ENCODE measurements at regions not wholly inside any gene's neighbourhood (a gene's known extent, or its start where the extent isn't known, plus 50 kb on each side); places are given as distances from the start of the nearest gene placed in this dataset.

DNA sequence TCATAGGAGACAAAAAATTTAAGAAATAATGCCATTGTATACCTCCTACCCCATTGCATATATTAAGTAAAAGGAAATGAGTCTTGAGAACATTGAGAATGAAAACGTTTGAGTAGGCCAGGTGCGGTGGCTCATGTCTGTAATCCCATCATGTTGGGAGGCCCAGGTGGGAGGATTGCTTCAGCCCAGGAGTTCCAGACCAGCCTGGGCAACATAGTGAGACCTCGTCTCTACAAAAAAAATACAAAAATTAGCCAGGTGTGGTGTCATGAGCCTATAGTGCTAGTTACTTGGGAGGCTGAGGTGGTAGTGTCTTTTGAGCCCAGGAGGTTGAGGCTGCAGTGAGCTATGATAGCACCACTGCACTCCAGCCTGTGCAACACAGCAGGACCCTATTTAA lies 107.7 kb upstream of the MGAT5 start:
- FAIRE-seq = no peak

- no peak for FAIRE-seq
These were observed 107.3 kb upstream of the MGAT5 start for GRCh38 chr2:134146620-134147019.

DNA sequence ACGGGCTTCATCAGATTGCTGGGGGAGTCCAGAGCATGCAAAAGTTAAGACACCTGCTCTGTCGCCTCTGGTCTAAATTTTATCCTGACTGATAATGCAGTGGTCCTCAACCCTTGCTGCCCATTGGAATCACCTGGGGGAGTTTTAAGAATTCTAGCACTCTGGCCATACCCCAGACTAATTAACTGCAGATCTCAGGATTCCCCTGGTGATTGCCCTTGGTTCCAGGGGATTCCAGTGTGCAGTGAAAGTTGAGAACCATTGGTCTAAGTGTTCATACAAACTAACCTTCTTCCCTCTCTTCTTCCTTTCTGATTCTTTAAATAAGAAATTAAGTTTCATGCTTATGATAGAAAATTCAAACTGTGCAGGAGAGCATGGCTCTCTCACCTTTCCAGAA lies 105.7 kb upstream of the MGAT5 start:
- FAIRE-seq = no peak

GRCh38 chr2:134148843-134149472 lies 104.9 kb upstream of the MGAT5 start:
- FAIRE-seq = no peak

- no peak for FAIRE-seq
These were observed 104.0 kb upstream of the MGAT5 start for GRCh38 chr2:134149904-134150303.

DNA sequence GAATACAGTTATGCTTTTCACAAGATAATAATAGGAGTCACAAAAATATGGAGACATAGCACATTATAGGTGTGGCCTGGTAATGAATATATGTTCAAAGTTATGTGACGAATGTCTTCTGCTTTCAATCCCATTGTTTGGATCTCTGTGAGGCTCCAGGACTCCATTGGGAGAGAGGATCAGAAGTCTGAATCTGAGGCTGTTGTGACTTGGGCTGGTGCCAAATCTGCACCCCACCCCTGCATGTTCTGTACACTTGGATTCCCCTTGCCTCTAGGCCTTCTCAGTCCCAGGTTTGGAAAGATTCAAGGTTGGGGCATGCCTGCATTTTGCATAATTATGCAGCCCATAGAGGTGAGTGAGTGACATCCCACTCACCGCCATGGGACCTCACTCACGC lies 103.1 kb upstream of the MGAT5 start:
- no peak for FAIRE-seq

DNA sequence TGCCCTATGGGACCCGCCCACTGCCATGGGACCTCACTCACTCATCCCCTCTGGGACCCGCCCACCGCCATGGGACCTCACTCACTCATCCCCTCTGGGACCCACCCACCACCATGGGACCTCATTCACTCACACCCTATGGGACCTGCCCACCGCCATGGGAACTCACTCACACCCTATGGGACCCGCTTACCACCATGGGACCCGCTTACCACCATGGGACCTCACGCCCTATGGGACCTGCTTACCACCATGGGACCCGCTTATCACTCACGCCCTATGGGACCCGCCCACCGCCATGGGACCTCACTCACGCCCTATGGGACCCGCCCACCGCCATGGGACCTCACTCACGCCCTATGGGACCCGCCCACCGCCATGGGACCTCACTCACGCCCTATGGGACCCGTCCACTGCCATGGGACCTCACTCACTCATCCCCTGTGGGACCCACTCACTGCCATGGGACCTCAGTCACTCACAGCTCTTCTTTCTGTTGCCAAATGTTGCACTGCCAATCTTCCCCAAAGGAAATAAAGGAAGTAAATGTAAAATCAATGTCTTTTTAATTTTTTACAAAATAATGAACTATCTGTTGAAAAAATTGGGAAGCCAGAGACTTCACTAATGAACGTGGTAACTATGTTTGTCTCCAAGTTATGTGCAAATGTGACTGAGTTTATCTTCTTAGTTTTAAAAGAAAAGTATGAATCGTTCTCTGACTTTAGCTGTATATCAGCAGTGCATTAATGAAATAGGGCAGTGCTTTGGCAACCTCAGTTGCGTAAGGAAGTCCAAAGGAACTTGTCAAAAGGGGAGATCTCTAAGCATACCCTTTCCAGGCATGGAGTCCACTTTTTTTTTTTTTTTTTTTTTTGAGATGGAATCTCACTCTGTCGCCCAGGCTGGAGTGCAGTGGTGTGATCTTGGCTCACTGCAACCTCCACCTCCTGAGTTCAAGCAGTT lies 101.5 kb upstream of the MGAT5 start:
- FAIRE-seq = no peak

DNA sequence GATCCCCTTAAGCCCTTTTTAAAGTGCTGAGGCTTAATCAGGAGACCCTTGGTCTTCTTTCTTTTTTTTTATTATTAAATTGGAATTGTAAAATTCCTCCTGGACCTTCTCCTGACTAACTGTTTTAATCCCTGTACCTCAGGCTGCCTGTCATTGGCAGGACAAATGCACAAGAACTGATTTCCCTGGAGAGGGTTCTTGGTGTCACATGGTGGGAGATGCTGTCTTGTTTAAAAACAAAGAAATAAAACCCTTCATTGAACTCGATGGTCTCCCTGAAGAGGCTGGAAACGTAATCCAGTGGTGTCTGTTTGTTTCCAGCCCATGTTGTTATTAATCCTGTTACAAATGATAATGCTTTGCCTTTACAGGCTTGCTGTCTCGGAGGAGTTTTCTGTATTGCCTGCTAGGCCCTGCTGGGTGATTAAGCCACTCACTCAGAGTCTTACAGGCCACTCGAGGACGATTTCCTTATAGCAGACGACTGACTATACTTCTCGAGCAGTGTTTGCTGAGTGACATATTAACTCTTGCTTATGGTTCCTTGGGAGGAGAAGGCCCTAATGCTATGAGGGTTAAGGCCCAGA lies 100.5 kb upstream of the MGAT5 start:
- no peak for FAIRE-seq

DNA sequence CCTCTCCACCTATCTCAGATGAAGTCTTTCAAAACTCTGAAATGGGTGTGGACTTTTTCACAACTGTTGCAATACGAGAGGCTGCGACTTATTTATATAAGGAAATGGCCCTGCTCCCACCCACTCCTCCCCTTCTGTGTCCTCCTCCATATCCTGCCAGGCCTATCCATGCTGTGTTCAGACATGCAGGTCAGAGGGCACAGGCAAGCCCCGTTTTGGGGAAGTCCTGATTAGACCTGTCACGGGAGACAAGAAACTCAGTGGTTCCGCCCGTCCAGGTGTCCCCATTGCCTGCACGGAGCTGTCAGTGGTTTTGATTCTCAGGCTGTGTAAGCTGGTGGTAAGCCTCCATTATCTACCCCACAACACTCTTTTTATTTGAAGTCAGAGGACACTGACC lies 99.6 kb upstream of the MGAT5 start:
- no peak for FAIRE-seq

DNA sequence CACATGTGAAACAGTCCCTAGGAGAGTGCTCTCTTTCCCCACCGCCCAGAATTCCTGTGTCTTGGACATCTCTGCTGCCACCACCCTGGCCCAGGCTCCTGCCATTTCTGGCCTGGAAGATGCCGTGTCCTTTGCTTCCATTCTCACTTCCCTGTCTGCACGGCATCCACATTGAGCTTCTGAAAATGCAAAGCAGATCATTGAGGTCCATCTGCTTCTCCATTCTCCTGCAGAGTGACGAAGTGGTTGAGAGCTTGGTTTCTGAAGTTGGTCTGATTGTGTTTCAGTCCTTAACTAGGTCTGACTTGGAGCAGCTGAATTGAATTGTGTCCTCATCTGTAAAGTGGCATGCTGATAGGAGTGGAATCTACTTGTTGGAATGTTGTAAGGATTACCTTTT lies 98.7 kb upstream of the MGAT5 start:
- no peak for FAIRE-seq

DNA sequence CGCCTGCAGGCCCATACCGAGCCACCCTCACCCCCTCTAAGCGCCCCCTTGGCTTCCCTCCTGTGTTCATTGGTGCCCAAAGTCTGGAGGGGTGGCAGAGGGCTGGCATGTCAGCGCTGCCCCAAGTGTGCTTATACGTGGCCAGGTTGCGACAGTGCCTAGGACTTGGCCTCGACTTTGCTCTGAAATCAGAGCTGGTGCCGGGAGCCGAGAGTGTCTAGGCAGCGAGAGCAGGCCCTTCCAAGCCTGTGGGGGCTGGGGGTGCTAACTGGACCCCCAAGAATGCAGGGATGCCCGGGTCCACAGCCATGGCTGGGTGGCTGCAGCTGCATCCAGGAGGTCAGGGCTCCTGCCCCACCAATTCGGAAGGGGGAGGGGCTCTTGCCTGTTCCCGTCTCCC lies 95.6 kb upstream of the MGAT5 start:
- FAIRE-seq = no peak

- no peak for FAIRE-seq
These were observed 92.7 kb upstream of the MGAT5 start for GRCh38 chr2:134161170-134161547.

- no peak for FAIRE-seq
These were observed 90.5 kb upstream of the MGAT5 start for GRCh38 chr2:134163336-134163735.

- FAIRE-seq = no peak
These were observed 89.6 kb upstream of the MGAT5 start for GRCh38 chr2:134164306-134164705.

DNA sequence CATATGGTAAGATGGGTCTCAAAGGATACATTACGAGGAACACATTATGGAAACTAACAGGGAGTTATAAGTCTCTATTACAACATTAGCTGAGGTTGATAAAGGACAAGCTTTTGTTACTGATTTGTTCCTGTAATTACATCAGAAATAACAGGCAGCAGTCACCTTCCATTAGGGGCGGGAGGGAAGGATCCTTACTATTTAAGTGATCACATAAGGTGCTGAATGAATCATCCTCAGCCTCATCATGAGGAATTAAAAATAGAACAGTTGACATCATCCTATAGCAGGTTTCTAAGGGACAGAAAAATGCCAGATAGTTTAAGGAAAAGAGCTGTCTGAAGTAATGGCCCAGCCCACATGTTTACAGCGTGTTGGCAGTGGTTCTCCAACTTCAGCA lies 86.9 kb upstream of the MGAT5 start:
- FAIRE-seq = no peak

GRCh38 chr2:134169788-134170187 lies 84.1 kb upstream of the MGAT5 start:
- no peak for FAIRE-seq

GRCh38 chr2:134170294-134170693 lies 83.6 kb upstream of the MGAT5 start:
- FAIRE-seq = no peak

DNA sequence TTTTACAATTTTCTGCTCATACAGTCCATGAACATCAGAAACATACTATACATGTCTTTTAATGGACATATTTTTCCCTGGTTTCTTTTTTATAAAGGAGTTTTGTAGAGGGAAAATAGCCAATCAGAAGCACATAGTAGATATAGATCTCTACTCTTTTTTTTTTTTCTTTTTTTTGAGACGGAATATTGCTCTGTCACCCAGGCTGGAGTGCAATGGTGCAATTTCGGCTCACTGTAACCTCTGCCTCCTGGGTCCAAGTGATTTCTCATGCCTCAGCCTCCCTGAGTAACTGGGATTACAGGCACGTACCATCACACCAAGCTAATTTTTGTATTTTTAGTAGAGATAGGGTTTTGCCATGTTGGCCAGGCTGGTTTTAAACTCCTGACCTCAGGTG lies 83.2 kb upstream of the MGAT5 start:
- FAIRE-seq = no peak

DNA sequence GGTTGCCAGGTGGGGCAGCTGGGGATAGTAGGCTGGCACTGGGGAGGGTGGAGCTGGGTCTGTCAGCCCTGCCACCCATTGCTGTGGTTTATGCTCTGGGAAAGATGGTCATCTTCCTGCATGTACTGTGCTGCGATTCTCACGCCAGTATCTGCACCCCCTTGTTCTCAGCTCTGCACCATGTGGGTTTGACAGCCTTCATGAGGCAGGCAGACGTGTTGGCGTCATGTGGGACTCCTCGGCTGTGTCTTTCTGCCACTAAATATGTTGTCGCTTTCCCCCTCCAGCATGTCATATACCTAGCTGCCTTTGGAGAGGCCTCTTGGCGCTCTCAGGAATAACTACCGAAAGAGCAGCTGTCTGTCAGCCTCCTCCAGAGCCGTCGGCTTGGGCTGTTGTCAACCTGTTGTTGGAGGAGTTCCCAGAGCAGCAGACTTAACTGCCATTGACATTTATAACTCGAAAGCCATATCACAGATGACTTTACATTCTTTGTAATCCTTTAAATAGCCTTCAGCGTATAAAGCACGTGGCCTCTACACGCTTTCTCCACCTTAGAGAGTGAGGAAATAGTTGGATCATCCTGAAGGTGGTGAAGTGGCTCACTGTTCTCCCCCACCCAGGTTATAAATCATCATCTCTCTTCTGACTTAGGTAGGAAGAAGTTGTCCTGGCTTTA lies 80.4 kb upstream of the MGAT5 start:
- no peak for FAIRE-seq

- FAIRE-seq = no peak
These were observed 79.2 kb upstream of the MGAT5 start for GRCh38 chr2:134174711-134175110.

DNA sequence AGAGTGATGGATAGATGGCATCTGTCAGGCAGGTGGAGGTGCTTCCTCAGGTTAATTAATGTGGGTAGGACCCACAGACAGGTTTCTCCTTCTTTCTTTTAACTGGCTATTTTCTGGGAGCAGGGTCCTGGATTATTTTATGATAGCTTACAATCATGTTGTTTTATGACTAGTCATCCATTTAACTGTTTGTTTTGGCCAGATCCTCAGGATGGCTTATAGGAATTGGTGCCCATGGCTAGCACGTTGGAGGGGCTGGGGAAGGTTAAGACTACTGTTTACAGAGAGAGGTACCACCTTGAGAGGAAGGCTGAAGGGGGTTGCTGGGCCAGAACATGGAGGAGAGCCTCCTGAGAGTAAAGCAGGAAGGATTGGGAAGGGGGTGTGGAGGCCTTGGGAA lies 78.0 kb upstream of the MGAT5 start:
- FAIRE-seq = no peak

DNA sequence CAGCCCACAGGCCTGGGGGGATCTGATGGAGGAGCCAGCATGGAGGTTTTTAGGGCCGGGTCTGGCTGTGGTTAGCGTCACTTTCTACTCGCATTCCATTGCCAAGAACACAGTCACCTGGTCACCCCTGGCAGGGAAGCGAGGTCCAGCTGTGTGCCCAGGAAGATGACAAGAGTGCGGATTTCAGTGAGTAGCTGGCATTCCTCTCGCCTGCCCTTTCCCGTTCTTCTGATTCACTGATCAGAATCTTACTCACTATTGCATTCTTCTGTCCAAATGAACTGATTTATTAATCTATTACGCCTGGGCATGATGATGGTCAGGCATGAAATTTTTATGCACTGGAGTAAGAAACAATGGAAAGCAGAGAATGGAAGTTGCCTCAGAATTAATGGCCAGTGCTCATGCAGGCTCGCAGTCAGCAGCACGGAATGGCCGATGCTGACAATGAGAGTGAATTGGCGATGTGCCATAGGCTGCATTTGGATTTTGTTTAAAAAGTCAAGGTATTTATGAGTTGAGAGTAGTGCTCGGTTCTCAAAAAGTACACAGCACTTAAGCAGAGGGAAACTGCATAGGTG lies 76.4 kb upstream of the MGAT5 start:
- FAIRE-seq = peak; percentile 31
